H1 (cell line): ENCODE measurements at regions not wholly inside any gene's neighbourhood (a gene's known extent, or its start where the extent isn't known, plus 50 kb on each side); places are given as distances from the start of the nearest gene placed in this dataset.

ENCODE experiments used
- BCL11A ChIP-seq, 2 experiments: IDR thresholded peaks; one replicate each; pipeline ENCODE4 v1.6.1; 2011; ENCODE audit warnings: low read depth in 2 of 2, low read length in 2 of 2, mild to moderate bottlenecking in 2 of 2
- POLR2AphosphoS5 ChIP-seq: IDR thresholded peaks from 2 replicates; pipeline ENCODE4 v1.6.1; 2011; ENCODE audit warnings: low read depth, low read length
- TF ChIP-seq, protein P1 (sequence below), 3 experiments: IDR thresholded peaks; 1 replicate in 2 of 3; 2 replicates in 1 of 3; pipeline versions ENCODE4 v1.5.1 to v1.6.1; 2011; ENCODE audit warnings: low read length in 3 of 3, mild to moderate bottlenecking in 3 of 3, inconsistent platforms in 2 of 3, low read depth in 1 of 3, moderate library complexity in 1 of 3; ENCODE audit not compliant: insufficient read depth in 1 of 3; ENCODE audit errors: control extremely low read depth in 1 of 3

DNA sequence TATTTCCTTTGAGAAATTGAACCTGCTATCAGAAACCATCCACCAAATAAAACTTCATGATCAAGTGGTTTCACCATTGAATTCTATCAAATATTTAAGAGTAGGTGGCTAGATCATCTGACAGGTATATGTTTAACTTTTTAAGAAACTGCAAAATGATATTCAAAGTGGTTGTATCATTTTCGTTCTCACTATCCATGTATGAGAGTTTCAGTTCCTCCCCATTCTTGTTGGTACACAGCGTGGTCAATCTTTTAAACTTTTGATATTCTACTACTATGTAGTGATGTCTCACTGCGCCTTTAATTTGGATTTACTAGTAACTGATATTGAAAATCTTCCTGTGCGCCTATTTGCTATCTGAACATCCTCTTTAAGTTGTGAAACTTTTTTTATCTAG lies 163.7 kb downstream of the CYB561 start:
- no peak for TF ChIP-seq BCL11A (IDR thresholded peaks at IDR 0.05; ENCODE audit: low read depth in 2 of 2, low read length in 2 of 2)
- TF ChIP-seq, protein P1, sequence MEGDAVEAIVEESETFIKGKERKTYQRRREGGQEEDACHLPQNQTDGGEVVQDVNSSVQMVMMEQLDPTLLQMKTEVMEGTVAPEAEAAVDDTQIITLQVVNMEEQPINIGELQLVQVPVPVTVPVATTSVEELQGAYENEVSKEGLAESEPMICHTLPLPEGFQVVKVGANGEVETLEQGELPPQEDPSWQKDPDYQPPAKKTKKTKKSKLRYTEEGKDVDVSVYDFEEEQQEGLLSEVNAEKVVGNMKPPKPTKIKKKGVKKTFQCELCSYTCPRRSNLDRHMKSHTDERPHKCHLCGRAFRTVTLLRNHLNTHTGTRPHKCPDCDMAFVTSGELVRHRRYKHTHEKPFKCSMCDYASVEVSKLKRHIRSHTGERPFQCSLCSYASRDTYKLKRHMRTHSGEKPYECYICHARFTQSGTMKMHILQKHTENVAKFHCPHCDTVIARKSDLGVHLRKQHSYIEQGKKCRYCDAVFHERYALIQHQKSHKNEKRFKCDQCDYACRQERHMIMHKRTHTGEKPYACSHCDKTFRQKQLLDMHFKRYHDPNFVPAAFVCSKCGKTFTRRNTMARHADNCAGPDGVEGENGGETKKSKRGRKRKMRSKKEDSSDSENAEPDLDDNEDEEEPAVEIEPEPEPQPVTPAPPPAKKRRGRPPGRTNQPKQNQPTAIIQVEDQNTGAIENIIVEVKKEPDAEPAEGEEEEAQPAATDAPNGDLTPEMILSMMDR (IDR thresholded peaks at IDR 0.05; ENCODE audit: control extremely low read depth in 1 of 3, insufficient read depth in 1 of 3, low read depth in 1 of 3, low read length in 3 of 3) = no peak
- TF ChIP-seq POLR2AphosphoS5 = no peak
